GM12874 (cell line): ENCODE measurements at regions not wholly inside any gene's neighbourhood (a gene's known extent, or its start where the extent isn't known, plus 50 kb on each side); places are given as distances from the start of the nearest gene placed in this dataset.

ENCODE experiments used
- CTCF ChIP-seq: IDR thresholded peaks from 2 replicates; pipeline ENCODE4 v1.5.1; 2011; ENCODE audit warnings: low read depth, mild to moderate bottlenecking, control low read depth, low read length, moderate library complexity; ENCODE audit not compliant: insufficient read depth

GRCh38 chr21:38659936-38660332 lies 145.8 kb upstream of the ETS2 start:
- no peak for TF ChIP-seq CTCF

- TF ChIP-seq CTCF = no peak
Observed at GRCh38 chr21:38660333-38661196, 145.2 kb upstream of the ETS2 start.

DNA sequence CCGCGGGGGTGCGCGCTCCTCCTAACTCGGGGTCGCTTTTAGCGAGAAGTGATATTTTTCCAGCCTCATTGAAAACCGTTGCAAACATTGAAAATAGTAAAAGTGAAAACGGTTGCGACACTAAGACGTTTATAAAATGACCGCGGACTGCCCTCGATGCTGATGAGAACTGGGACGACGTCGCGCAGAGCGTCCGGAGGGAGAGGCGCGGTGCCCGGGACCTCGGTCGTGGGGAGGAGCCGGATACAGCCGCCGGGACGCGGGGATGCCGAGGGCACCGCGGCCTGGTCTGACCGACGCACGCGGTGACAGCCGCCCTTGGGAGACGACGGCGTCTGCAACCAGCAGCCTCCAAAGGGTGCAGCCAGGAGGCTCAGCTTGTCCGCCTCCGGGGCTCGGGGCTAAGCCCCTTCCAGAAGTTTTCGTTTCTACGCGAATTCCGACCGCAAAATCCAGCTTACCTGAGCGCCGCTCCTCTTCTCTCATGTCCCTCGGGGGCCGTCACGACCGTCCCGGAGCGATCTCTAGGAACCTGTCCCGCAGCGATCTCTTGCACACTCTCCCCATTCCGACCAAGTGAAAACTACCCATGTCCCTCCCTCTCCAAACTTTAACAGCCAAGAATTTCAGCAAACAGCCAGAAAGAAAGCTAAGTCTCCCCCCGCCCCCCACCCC lies 144.4 kb upstream of the ETS2 start:
- no peak for TF ChIP-seq CTCF

DNA sequence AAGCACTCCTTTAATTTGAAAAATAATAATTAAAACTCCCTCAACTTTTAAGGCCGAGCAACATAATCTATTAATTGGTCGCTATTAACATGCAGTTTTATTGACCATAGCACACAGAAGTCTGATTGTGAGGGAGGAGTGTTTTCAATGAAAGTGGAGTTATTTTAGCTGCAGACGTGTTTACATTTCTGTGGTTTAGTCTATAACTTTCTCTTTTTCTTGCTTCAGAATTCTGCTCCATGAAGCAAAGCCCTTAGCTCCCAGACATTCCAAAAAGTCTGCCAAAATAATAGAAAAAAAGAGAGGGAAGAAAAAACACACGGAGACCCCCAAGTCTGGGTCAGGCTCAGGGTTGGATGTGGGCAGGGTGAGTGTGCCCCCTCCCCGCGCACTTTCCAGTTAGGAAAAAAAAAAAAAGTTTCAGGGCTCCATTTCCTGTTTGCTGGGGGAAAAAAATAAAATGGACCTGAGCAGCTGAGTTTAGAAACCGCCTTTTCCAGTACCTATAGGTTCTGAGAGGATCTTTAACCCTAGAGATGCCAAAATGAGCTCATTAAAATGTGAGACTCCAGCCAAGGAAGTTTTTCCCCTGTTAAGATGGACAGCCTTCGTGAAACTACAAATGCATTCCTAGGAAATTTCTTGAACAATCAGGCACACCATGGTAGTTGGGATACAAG lies 143.7 kb upstream of the ETS2 start:
- no peak for TF ChIP-seq CTCF

GRCh38 chr21:38663282-38663681 lies 142.4 kb upstream of the ETS2 start:
- TF ChIP-seq CTCF = no peak

- no peak for TF ChIP-seq CTCF
Observed at GRCh38 chr21:38664315-38664714, 141.4 kb upstream of the ETS2 start.

DNA sequence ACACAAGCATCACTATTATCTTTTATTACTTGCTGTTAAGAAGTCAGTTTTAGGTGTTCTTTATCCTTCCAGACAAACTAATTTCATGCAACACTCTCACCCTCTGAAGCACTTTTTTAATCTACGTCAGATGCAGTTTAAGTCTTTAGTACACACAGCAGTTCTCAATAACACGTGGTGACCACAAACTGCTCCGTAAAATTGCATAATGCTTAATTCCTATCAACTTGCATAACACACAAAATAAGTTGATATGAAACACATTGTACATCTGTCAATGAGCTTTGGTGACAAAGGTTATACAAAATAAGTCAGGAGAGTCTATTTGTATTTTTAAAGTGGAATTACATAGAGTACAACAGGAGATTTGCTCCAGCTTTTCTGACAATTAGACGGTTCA lies 140.9 kb upstream of the ETS2 start:
- no peak for TF ChIP-seq CTCF
